GM19463 (cell line): ENCODE measurements at regions not wholly inside any gene's neighbourhood (a gene's known extent, or its start where the extent isn't known, plus 50 kb on each side); places are given as distances from the start of the nearest gene placed in this dataset.
"Not testable (repeated sequence)": the region's sequence is repeated elsewhere in the genome, so short reads cannot be mapped to it uniquely, and the experiment has no call there.

ENCODE experiments used
- ATAC-seq: cut with Tn5 transposase; IDR thresholded peaks from one replicate; pipeline ENCODE4 v1.9.1; 2021; ENCODE audit warnings: mild to moderate bottlenecking, moderate library complexity; ENCODE audit not compliant: unreplicated experiment

DNA sequence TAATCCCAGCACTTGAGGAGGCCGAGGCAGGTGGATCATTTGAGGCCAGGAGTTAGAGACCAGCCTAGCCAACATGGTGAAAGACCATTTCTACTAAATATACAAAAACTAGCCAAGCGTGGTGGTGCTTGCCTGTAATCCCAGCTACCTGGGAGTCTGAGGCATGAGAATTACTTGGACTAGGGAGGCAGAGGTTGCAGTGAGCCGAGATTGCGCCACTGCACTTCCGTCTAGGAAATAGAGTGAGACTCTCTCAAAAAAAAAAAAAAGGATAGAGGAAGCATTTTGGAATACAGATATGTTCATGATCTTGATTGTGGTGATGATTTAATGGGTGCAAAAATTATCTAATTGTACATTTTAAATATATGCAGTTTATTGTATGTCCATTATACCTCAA, 67.8 kb upstream of the GBE1 start:
- ATAC-seq, result not testable (repeated sequence)

DNA sequence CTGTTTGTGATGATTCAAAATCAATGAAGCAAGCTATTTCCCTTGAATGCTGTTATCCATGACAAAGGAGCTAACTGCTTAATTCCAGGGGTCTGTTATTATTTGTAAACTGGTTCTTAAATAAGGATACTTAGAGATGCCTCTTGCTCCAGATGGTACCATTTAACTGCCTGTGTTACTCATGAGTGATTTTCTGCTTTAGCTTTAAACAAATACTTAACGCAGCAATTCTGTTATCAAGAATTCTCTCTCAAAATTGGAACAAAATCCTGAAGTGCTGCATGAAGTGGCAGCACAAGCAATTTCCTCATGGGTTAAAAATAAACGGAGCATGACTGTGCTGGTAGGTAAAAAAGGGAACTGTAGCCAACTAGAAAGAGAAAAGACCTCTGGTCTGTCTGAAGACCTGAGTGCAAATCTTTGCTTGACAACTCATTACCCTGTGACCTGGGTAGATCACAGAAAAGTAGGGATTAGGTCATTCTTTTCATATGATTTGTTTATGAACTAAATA, 62.5 kb upstream of the GBE1 start:
- ATAC-seq, result peak; percentile 97

DNA sequence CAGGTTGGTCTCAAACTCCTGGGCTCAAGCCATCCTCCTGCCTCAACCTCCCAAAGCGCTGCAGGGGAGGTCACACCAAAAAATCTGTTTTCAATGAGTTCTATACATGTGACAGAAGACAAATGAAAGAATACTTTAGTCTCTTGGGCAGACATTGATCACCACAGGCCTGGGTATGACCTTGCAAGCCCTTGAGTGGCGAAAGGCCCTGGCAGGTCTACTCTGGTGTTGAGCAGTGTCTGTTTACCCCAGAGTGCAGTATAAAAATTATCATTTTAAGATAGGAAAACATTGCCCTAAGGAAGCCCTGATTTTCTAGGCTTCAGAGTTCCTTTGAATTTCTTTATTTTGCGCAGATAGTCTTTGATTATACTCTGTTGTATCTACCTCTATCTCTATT, 61.6 kb upstream of the GBE1 start:
- no peak for ATAC-seq

DNA sequence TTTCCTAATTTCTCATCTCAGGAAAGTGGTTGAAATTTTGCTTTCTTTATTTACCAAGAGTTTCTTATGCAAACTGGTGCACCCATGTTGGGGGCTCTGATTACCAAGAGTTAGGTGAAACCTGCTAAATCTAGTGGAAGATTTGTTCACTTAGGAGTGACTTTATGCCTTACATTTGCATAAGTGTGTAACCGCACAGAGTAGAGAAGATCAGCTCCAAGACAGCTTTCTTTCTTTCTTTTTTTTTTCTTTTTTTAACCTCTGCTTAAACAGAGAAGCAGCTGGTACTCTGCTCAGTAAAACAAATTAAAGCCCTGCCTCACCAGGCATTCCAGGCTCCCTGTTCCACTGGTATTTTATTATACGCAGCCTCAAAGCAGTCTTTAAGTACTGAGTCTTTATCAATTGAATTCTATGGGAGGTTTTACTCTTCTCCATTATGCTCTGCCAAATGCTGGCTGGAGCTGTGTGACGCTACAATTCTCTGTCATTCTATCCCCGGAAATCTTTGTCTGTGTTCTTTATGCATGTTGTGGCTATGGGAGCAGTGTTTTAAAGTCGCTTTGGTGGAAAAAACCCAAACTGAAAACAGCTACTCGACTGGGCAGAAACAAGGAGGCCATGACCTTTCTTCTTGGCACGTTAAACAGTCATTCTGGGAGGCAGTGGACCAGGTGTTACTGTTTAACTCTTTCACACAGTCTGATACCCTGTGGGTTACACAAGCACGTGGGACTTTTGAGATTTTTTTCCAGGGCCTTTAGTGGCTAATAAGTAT, 55.2 kb upstream of the GBE1 start:
- ATAC-seq, result peak; percentile 99

DNA sequence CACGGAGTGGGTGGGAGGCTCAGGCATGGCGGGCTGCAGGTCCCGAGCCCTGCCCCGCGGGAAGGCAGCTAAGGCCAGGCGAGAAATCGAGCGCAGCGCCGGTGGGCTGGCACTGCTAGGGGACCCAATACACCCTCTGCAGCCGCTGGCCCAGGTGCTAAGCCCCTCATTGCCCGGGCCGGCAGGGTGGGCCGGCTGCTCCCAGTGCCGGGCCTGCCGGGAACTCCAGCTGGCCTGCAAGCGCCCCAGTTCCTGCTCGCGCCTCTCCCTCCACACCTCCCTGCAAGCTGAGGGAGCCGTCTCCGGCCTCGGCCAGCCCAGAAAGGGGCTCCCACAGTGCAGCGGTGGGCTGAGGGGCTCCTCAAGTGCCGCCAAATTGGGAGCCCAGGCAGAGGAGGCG, 50.7 kb upstream of the GBE1 start:
- ATAC-seq, result not testable (repeated sequence)
